ENCODE measurements at regions not wholly inside any gene's neighbourhood (a gene's known extent, or its start where the extent isn't known, plus 50 kb on each side); places are given as distances from the start of the nearest gene placed in this dataset.

- Histone ChIP-seq H3F3A (ENCODE audit: insufficient read depth, low read length, poor library complexity, severe bottlenecking) (no peaks in the 10 kb centered on the region), H3K79me2 (replicated peaks; ENCODE audit: insufficient read depth, low read length) (no peaks in the 10 kb centered on the region), H3K27me3 (ENCODE audit: insufficient read depth, low read depth, low read length) (no peaks in the 10 kb centered on the region), H3K27ac (ENCODE audit: low read length) (no peak overlapping the region), H3K36me3 (ENCODE audit: insufficient read depth, low read length) (no peaks in the 10 kb centered on the region), H4K20me1 (ENCODE audit: insufficient read depth) (no peaks in the 10 kb centered on the region), H3K9me3 (ENCODE audit: low read length) (no peaks in the 10 kb centered on the region), H3K9me2 (ENCODE audit: insufficient read depth, low read length) (no peaks in the 10 kb centered on the region), H3K4me3 (ENCODE audit: low read length) (no peak overlapping the region), H3K4me2 (ENCODE audit: low read length) (no peak overlapping the region), H3K9ac (ENCODE audit: low read length) (no peak overlapping the region), H2AFZ (ENCODE audit: low read depth, low read length) (no peak overlapping the region)
- TF ChIP-seq RAD21 (conservative IDR thresholded peaks at IDR 0.05), result no peak
- no peak for TF ChIP-seq POLR2AphosphoS5 (IDR thresholded peaks at IDR 0.05)
- TF ChIP-seq SMC3 (conservative IDR thresholded peaks at IDR 0.05; ENCODE audit: poor library complexity), result no peak
- no peak for TF ChIP-seq MXI1 (conservative IDR thresholded peaks at IDR 0.05; ENCODE audit: poor library complexity, severe bottlenecking)
- TF ChIP-seq TAF1 (IDR thresholded peaks at IDR 0.05; ENCODE audit: low read depth), result no peak
Observed at GRCh38 chr5:165101709-165102108, 1596.3 kb downstream of the MAT2B start.

DNA sequence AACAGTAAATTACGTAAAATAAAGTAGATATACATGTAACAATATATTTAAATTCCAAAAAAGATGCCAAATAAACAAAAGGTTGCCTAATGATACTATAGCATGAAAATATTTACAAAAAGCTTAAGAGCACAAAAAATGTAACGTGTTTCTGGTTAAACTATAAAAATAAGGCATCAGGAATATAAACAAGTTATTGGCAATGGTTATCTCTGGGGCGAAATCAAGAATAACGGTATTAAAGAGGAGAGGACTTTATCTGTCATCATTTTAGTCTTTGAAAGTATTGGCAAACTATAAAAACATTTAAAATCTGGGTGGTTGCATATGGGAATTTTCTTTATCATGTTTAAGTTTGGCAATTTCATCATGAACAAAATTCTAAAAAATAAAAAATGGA, 1599.2 kb downstream of the MAT2B start:
- H3K36me3 ChIP-seq (ENCODE audit: insufficient read depth, low read length), result no peaks in the 10 kb centered on the region
- no peak overlapping the region for H3K9ac ChIP-seq (ENCODE audit: low read length)
- no peaks in the 10 kb centered on the region for H3K79me2 ChIP-seq (replicated peaks; ENCODE audit: insufficient read depth, low read length)
- H3K4me2 ChIP-seq (ENCODE audit: low read length), result no peak overlapping the region
- H3K9me3 ChIP-seq (ENCODE audit: low read length), result no peaks in the 10 kb centered on the region
- no peaks in the 10 kb centered on the region for H3K9me2 ChIP-seq (ENCODE audit: insufficient read depth, low read length)
- no peak overlapping the region for H3K4me3 ChIP-seq (ENCODE audit: low read length)
- H3K27ac ChIP-seq (ENCODE audit: low read length), result no peak overlapping the region
- H4K20me1 ChIP-seq (ENCODE audit: insufficient read depth), result no peaks in the 10 kb centered on the region
- H2AFZ ChIP-seq (ENCODE audit: low read depth, low read length), result no peak overlapping the region
- H3F3A ChIP-seq (ENCODE audit: insufficient read depth, low read length, poor library complexity, severe bottlenecking), result no peaks in the 10 kb centered on the region
- TF ChIP-seq, protein P1, sequence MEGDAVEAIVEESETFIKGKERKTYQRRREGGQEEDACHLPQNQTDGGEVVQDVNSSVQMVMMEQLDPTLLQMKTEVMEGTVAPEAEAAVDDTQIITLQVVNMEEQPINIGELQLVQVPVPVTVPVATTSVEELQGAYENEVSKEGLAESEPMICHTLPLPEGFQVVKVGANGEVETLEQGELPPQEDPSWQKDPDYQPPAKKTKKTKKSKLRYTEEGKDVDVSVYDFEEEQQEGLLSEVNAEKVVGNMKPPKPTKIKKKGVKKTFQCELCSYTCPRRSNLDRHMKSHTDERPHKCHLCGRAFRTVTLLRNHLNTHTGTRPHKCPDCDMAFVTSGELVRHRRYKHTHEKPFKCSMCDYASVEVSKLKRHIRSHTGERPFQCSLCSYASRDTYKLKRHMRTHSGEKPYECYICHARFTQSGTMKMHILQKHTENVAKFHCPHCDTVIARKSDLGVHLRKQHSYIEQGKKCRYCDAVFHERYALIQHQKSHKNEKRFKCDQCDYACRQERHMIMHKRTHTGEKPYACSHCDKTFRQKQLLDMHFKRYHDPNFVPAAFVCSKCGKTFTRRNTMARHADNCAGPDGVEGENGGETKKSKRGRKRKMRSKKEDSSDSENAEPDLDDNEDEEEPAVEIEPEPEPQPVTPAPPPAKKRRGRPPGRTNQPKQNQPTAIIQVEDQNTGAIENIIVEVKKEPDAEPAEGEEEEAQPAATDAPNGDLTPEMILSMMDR (IDR thresholded peaks at IDR 0.05; ENCODE audit: poor library complexity, severe bottlenecking), result no peak
- TF ChIP-seq EP300 (conservative IDR thresholded peaks at IDR 0.05; ENCODE audit: poor library complexity, severe bottlenecking) (no peak), SMC3 (conservative IDR thresholded peaks at IDR 0.05; ENCODE audit: poor library complexity) (no peak), POLR2AphosphoS5 (IDR thresholded peaks at IDR 0.05) (no peak), EZH2 (IDR thresholded peaks at IDR 0.05; ENCODE audit: borderline replicate concordance, insufficient read depth, low read length, poor library complexity, severe bottlenecking) (no peak), TAF1 (IDR thresholded peaks at IDR 0.05; ENCODE audit: low read depth) (no peak), MXI1 (conservative IDR thresholded peaks at IDR 0.05; ENCODE audit: poor library complexity, severe bottlenecking) (no peak), RAD21 (conservative IDR thresholded peaks at IDR 0.05) (no peak)
- TF ChIP-seq, protein P2, sequence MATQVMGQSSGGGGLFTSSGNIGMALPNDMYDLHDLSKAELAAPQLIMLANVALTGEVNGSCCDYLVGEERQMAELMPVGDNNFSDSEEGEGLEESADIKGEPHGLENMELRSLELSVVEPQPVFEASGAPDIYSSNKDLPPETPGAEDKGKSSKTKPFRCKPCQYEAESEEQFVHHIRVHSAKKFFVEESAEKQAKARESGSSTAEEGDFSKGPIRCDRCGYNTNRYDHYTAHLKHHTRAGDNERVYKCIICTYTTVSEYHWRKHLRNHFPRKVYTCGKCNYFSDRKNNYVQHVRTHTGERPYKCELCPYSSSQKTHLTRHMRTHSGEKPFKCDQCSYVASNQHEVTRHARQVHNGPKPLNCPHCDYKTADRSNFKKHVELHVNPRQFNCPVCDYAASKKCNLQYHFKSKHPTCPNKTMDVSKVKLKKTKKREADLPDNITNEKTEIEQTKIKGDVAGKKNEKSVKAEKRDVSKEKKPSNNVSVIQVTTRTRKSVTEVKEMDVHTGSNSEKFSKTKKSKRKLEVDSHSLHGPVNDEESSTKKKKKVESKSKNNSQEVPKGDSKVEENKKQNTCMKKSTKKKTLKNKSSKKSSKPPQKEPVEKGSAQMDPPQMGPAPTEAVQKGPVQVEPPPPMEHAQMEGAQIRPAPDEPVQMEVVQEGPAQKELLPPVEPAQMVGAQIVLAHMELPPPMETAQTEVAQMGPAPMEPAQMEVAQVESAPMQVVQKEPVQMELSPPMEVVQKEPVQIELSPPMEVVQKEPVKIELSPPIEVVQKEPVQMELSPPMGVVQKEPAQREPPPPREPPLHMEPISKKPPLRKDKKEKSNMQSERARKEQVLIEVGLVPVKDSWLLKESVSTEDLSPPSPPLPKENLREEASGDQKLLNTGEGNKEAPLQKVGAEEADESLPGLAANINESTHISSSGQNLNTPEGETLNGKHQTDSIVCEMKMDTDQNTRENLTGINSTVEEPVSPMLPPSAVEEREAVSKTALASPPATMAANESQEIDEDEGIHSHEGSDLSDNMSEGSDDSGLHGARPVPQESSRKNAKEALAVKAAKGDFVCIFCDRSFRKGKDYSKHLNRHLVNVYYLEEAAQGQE (IDR thresholded peaks at IDR 0.05; ENCODE audit: borderline replicate concordance), result no peak
- no peaks in the 10 kb centered on the region for H3K27me3 ChIP-seq (ENCODE audit: insufficient read depth, low read depth, low read length)
